ENCODE measurements at regions not wholly inside any gene's neighbourhood (a gene's known extent, or its start where the extent isn't known, plus 50 kb on each side); places are given as distances from the start of the nearest gene placed in this dataset.

- no peak for DNase-seq
Measured at GRCh38 chr20:52921340-52921739, 50.8 kb upstream of the TSHZ2 start.

GRCh38 chr20:52918311-52918710 is 53.8 kb upstream of the TSHZ2 start:
- DNase-seq: no peak

- DNase-seq: no peak
Measured at GRCh38 chr20:52915564-52915963, 56.6 kb upstream of the TSHZ2 start.

GRCh38 chr20:52914870-52915269 is 57.3 kb upstream of the TSHZ2 start:
- no peak for DNase-seq

- no peak for DNase-seq
Measured at GRCh38 chr20:52913650-52914387, 58.3 kb upstream of the TSHZ2 start.

- no peak for DNase-seq
Measured at GRCh38 chr20:52905241-52905994, 66.7 kb upstream of the TSHZ2 start.

GRCh38 chr20:52904837-52905236 is 67.3 kb upstream of the TSHZ2 start:
- no peak for DNase-seq

GRCh38 chr20:52899041-52899608 is 73.0 kb upstream of the TSHZ2 start:
- DNase-seq: no peak

GRCh38 chr20:52896348-52896747 is 75.8 kb upstream of the TSHZ2 start:
- DNase-seq: no peak

- DNase-seq: no peak
Measured at GRCh38 chr20:52895701-52896100, 76.5 kb upstream of the TSHZ2 start.

- DNase-seq: no peak
Measured at GRCh38 chr20:52895235-52895634, 76.9 kb upstream of the TSHZ2 start.

GRCh38 chr20:52893498-52893897 is 78.7 kb upstream of the TSHZ2 start:
- no peak for DNase-seq

- DNase-seq: no peak
Measured at GRCh38 chr20:52892023-52892422, 80.1 kb upstream of the TSHZ2 start.

GRCh38 chr20:52890130-52890529 is 82.0 kb upstream of the TSHZ2 start:
- no peak for DNase-seq

GRCh38 chr20:52889225-52889624 is 82.9 kb upstream of the TSHZ2 start:
- no peak for DNase-seq

- no peak for DNase-seq
Measured at GRCh38 chr20:52888096-52888495, 84.1 kb upstream of the TSHZ2 start.

GRCh38 chr20:52880997-52881396 is 91.2 kb upstream of the TSHZ2 start:
- DNase-seq: no peak

- DNase-seq: no peak
Measured at GRCh38 chr20:52880259-52880658, 91.9 kb upstream of the TSHZ2 start.

- no peak for DNase-seq
Measured at GRCh38 chr20:52874241-52874640, 97.9 kb upstream of the TSHZ2 start.

- no peak for DNase-seq
Measured at GRCh38 chr20:52869698-52870501, 102.3 kb upstream of the TSHZ2 start.

GRCh38 chr20:52869276-52869675 is 102.9 kb upstream of the TSHZ2 start:
- DNase-seq: no peak

GRCh38 chr20:52867305-52867704 is 104.9 kb upstream of the TSHZ2 start:
- no peak for DNase-seq

- no peak for DNase-seq
Measured at GRCh38 chr20:52864916-52865605, 107.1 kb upstream of the TSHZ2 start.
